Nephron (organoid): ENCODE measurements at regions not wholly inside any gene's neighbourhood (a gene's known extent, or its start where the extent isn't known, plus 50 kb on each side); places are given as distances from the start of the nearest gene placed in this dataset.

Experiments used
- H3K27ac Mint-ChIP-seq, 3 experiments: 2 replicates each; pipeline ENCODE4 v1.8.0; 2020; ENCODE audit warnings: mixed read lengths in 3 of 3, mild to moderate bottlenecking in 2 of 3, moderate library complexity in 1 of 3
- H3K27me3 Mint-ChIP-seq: 2 replicates; pipeline ENCODE4 v1.8.0; 2021; ENCODE audit warnings: low read depth, mild to moderate bottlenecking, moderate library complexity, mixed read lengths
- H3K36me3 Mint-ChIP-seq: 2 replicates; pipeline ENCODE4 v1.8.0; 2020; ENCODE audit warnings: low read depth, mixed read lengths
- H3K4me1 Mint-ChIP-seq: 2 replicates; pipeline ENCODE4 v1.8.0; 2020; ENCODE audit warnings: mixed read lengths
- H3K4me3 Mint-ChIP-seq, 3 experiments: 2 replicates each; pipeline ENCODE4 v1.8.0; 2020; ENCODE audit warnings: mild to moderate bottlenecking in 3 of 3, mixed read lengths in 3 of 3, moderate library complexity in 2 of 3
- H3K9me3 Mint-ChIP-seq: 2 replicates; pipeline ENCODE4 v1.8.0; 2020; ENCODE audit warnings: mixed read lengths
- CTCF ChIP-seq, 3 experiments: fragments of 200-600 bp; sonication (generic); IDR thresholded peaks; one replicate each; pipeline ENCODE4 v1.5.0; 2021; ENCODE audit warnings: antibody characterized with exemption in 3 of 3; ENCODE audit not compliant: unreplicated experiment in 3 of 3

- Mint-ChIP-seq H3K9me3 (no peaks in the 10 kb centered on the region), H3K4me1 (peaks cover 8% of the 10 kb centered on the region), H3K36me3 (no peaks in the 10 kb centered on the region), H3K4me3 (no peak overlapping the region), H3K27me3 (no peaks in the 10 kb centered on the region), H3K27ac (no peak overlapping the region)
- TF ChIP-seq CTCF (IDR thresholded peaks at IDR 0.05; ENCODE audit: unreplicated experiment in 3 of 3) = no peak
Observed at GRCh38 chr3:74304424-74304823, 310.0 kb downstream of the CNTN3 start.

GRCh38 chr3:74303711-74304110 is 310.7 kb downstream of the CNTN3 start:
- no peak for TF ChIP-seq CTCF (IDR thresholded peaks at IDR 0.05; ENCODE audit: unreplicated experiment in 3 of 3)
- Mint-ChIP-seq H3K27ac (no peak overlapping the region), H3K4me1 (peaks cover 8% of the 10 kb centered on the region), H3K36me3 (no peaks in the 10 kb centered on the region), H3K4me3 (no peak overlapping the region), H3K27me3 (no peaks in the 10 kb centered on the region), H3K9me3 (no peaks in the 10 kb centered on the region)

GRCh38 chr3:74302969-74303368 is 311.5 kb downstream of the CNTN3 start:
- Mint-ChIP-seq H3K27me3 (no peaks in the 10 kb centered on the region), H3K36me3 (no peaks in the 10 kb centered on the region), H3K9me3 (no peaks in the 10 kb centered on the region), H3K4me3 (no peak overlapping the region), H3K4me1 (peaks cover 8% of the 10 kb centered on the region), H3K27ac (no peak overlapping the region)
- no peak for TF ChIP-seq CTCF (IDR thresholded peaks at IDR 0.05; ENCODE audit: unreplicated experiment in 3 of 3)

- H3K9me3 Mint-ChIP-seq = no peaks in the 10 kb centered on the region
- no peaks in the 10 kb centered on the region for H3K36me3 Mint-ChIP-seq
- H3K4me1 Mint-ChIP-seq = peaks cover 8% of the 10 kb centered on the region
- no peaks in the 10 kb centered on the region for H3K27me3 Mint-ChIP-seq
- no peak overlapping the region for H3K4me3 Mint-ChIP-seq
- no peak for TF ChIP-seq CTCF (IDR thresholded peaks at IDR 0.05; ENCODE audit: unreplicated experiment in 3 of 3)
- no peak overlapping the region for H3K27ac Mint-ChIP-seq
Observed at GRCh38 chr3:74302281-74302680, 312.2 kb downstream of the CNTN3 start.

GRCh38 chr3:74301056-74301455 is 313.4 kb downstream of the CNTN3 start:
- Mint-ChIP-seq H3K27ac (no peak overlapping the region), H3K36me3 (no peaks in the 10 kb centered on the region), H3K9me3 (no peaks in the 10 kb centered on the region), H3K27me3 (no peaks in the 10 kb centered on the region), H3K4me3 (no peak overlapping the region), H3K4me1 (peaks cover 8% of the 10 kb centered on the region)
- no peak for TF ChIP-seq CTCF (IDR thresholded peaks at IDR 0.05; ENCODE audit: unreplicated experiment in 3 of 3)

- no peak overlapping the region for H3K4me3 Mint-ChIP-seq
- no peak for TF ChIP-seq CTCF (IDR thresholded peaks at IDR 0.05; ENCODE audit: unreplicated experiment in 3 of 3)
- H3K9me3 Mint-ChIP-seq = peaks cover 4% of the 10 kb centered on the region
- no peaks in the 10 kb centered on the region for H3K4me1 Mint-ChIP-seq
- H3K27me3 Mint-ChIP-seq = no peaks in the 10 kb centered on the region
- H3K27ac Mint-ChIP-seq = no peak overlapping the region
- no peaks in the 10 kb centered on the region for H3K36me3 Mint-ChIP-seq
Observed at GRCh38 chr3:74295479-74295878, 319.0 kb downstream of the CNTN3 start.
